ENCODE measurements at regions not wholly inside any gene's neighbourhood (a gene's known extent, or its start where the extent isn't known, plus 50 kb on each side); places are given as distances from the start of the nearest gene placed in this dataset.

- 69 to 83% (median 81%) methylated on average over 2 of the region's 2 CpGs for WGBS, 3 donors
Measured at GRCh38 chr13:107586216-107586615, 629.1 kb downstream of the LIG4 start.

GRCh38 chr13:107585469-107586180 is 629.7 kb downstream of the LIG4 start:
- H3K27ac ChIP-seq (ENCODE audit: low read depth, low read length): no peak overlapping the region
- 8 to 21% (median 17%) methylated on average over 2 of the region's 2 CpGs for WGBS, 3 donors

More at GRCh38 chr13:107586216-107586615, 629.1 kb downstream of the LIG4 start:
- no peak overlapping the region for H3K27ac ChIP-seq (ENCODE audit: low read depth, low read length)

- H3K27ac ChIP-seq (ENCODE audit: low read depth, low read length): no peak overlapping the region
- 77 to 84% (median 79%) methylated on average over 4 of the region's 4 CpGs for WGBS, 3 donors
Measured at GRCh38 chr13:107582171-107582570, 633.2 kb downstream of the LIG4 start.

- 68 to 79% (median 75%) methylated on average over 9 of the region's 9 CpGs for WGBS, 3 donors
- no peak overlapping the region for H3K27ac ChIP-seq (ENCODE audit: low read depth, low read length)
Measured at GRCh38 chr13:107580741-107581412, 634.5 kb downstream of the LIG4 start.

- no peak overlapping the region for H3K27ac ChIP-seq (ENCODE audit: low read depth, low read length)
- WGBS, 3 donors: 42 to 51% (median 46%) methylated on average over 1 of the region's 1 CpG
Measured at GRCh38 chr13:107576430-107576829, 638.9 kb downstream of the LIG4 start.

GRCh38 chr13:107574517-107575210 is 640.7 kb downstream of the LIG4 start:
- H3K27ac ChIP-seq (ENCODE audit: low read depth, low read length): no peak overlapping the region
- WGBS, 3 donors: 58 to 71% (median 60%) methylated on average over 6 of the region's 6 CpGs

- H3K27ac ChIP-seq (ENCODE audit: low read depth, low read length): no peak overlapping the region
- 59 to 84% (median 80%) methylated on average over 1 of the region's 1 CpG for WGBS, 3 donors
Measured at GRCh38 chr13:107573184-107573583, 642.2 kb downstream of the LIG4 start.

- WGBS, 3 donors: 51 to 76% (median 74%) methylated on average over 3 of the region's 3 CpGs
- no peak overlapping the region for H3K27ac ChIP-seq (ENCODE audit: low read depth, low read length)
Measured at GRCh38 chr13:107572156-107572555, 643.2 kb downstream of the LIG4 start.

- 87 to 93% (median 90%) methylated on average over 2 of the region's 2 CpGs for WGBS, 3 donors
- no peak overlapping the region for H3K27ac ChIP-seq (ENCODE audit: low read depth, low read length)
Measured at GRCh38 chr13:107568181-107568580, 647.2 kb downstream of the LIG4 start.

GRCh38 chr13:107563099-107563925 is 652.0 kb downstream of the LIG4 start:
- 39 to 59% (median 54%) methylated on average over 7 of the region's 7 CpGs for WGBS, 3 donors
- H3K27ac ChIP-seq (ENCODE audit: low read depth, low read length): no peak overlapping the region

- H3K27ac ChIP-seq (ENCODE audit: low read depth, low read length): no peak overlapping the region
- 55 to 61% (median 60%) methylated on average over 5 of the region's 5 CpGs for WGBS, 3 donors
Measured at GRCh38 chr13:107562203-107562602, 653.1 kb downstream of the LIG4 start.

GRCh38 chr13:107554460-107554859 is 660.9 kb downstream of the LIG4 start:
- H3K27ac ChIP-seq (ENCODE audit: low read depth, low read length): no peak overlapping the region
- 60 to 76% (median 63%) methylated on average over 5 of the region's 5 CpGs for WGBS, 3 donors

- whole genome bisulfite sequencing, 3 donors: 72 to 76% (median 75%) methylated on average over 7 of the region's 7 CpGs
- H3K27ac ChIP-seq (ENCODE audit: low read depth, low read length): no peak overlapping the region
Measured at GRCh38 chr13:107553838-107554237, 661.5 kb downstream of the LIG4 start.

- no peak overlapping the region for H3K27ac ChIP-seq (ENCODE audit: low read depth, low read length)
- WGBS, 3 donors: 58 to 80% (median 73%) methylated on average over 2 of the region's 2 CpGs
Measured at GRCh38 chr13:107551521-107551920, 663.8 kb downstream of the LIG4 start.

GRCh38 chr13:107548338-107548737 is 667.0 kb downstream of the LIG4 start:
- 72 to 80% (median 77%) methylated on average over 1 of the region's 1 CpG for WGBS, 3 donors
- no peak overlapping the region for H3K27ac ChIP-seq (ENCODE audit: low read depth, low read length)

GRCh38 chr13:107545946-107546502 is 669.3 kb downstream of the LIG4 start:
- 45 to 70% (median 64%) methylated on average over 5 of the region's 5 CpGs for WGBS, 3 donors
- no peak overlapping the region for H3K27ac ChIP-seq (ENCODE audit: low read depth, low read length)

GRCh38 chr13:107534548-107534947 is 680.8 kb downstream of the LIG4 start:
- 71% methylated on average over 1 of the region's 1 CpG for WGBS, 3 donors
- no peak overlapping the region for H3K27ac ChIP-seq (ENCODE audit: low read depth, low read length)

GRCh38 chr13:107531816-107532215 is 683.5 kb downstream of the LIG4 start:
- no peak overlapping the region for H3K27ac ChIP-seq (ENCODE audit: low read depth, low read length)
- 65 to 85% (median 85%) methylated on average over 2 of the region's 2 CpGs for WGBS, 3 donors

Measured in adipose tissue (tissue), 3 donors.